Activated CD4-positive, alpha-beta T cell treated with anti-CD3 and anti-CD28 coated beads, Interleukin-10, Interleukin-2, amounts not matched to agents 100 ng/mL and 50 ng/mL, durations not matched to agents 16 hours and 8 hours (primary cell): ENCODE measurements at regions not wholly inside any gene's neighbourhood (a gene's known extent, or its start where the extent isn't known, plus 50 kb on each side); places are given as distances from the start of the nearest gene placed in this dataset.

Source experiments
- DNase-seq: peaks from one replicate; pipeline ENCODE4 v3.0.0-alpha.2; 2020

- DNase-seq: no peak
These were observed 706.5 kb upstream of the UBE2E2 start for GRCh38 chr3:22496641-22497040.

- DNase-seq: no peak
These were observed 696.3 kb upstream of the UBE2E2 start for GRCh38 chr3:22506871-22507270.

GRCh38 chr3:22507709-22508108 lies 695.4 kb upstream of the UBE2E2 start:
- no peak for DNase-seq

- no peak for DNase-seq
These were observed 679.2 kb upstream of the UBE2E2 start for GRCh38 chr3:22523925-22524324.

GRCh38 chr3:22526266-22526837 lies 676.8 kb upstream of the UBE2E2 start:
- no peak for DNase-seq

- no peak for DNase-seq
These were observed 666.6 kb upstream of the UBE2E2 start for GRCh38 chr3:22536541-22536940.

GRCh38 chr3:22537560-22537959 lies 665.6 kb upstream of the UBE2E2 start:
- DNase-seq: no peak

GRCh38 chr3:22542311-22542710 lies 660.8 kb upstream of the UBE2E2 start:
- no peak for DNase-seq

- DNase-seq: no peak
These were observed 647.2 kb upstream of the UBE2E2 start for GRCh38 chr3:22555753-22556435.

GRCh38 chr3:22565393-22565792 lies 637.7 kb upstream of the UBE2E2 start:
- DNase-seq: no peak

- no peak for DNase-seq
These were observed 634.8 kb upstream of the UBE2E2 start for GRCh38 chr3:22568285-22568684.

GRCh38 chr3:22569570-22569969 lies 633.6 kb upstream of the UBE2E2 start:
- no peak for DNase-seq

- no peak for DNase-seq
These were observed 622.1 kb upstream of the UBE2E2 start for GRCh38 chr3:22581007-22581406.

GRCh38 chr3:22582266-22582665 lies 620.9 kb upstream of the UBE2E2 start:
- no peak for DNase-seq

- DNase-seq: no peak
These were observed 617.6 kb upstream of the UBE2E2 start for GRCh38 chr3:22585504-22585903.

- DNase-seq: no peak
These were observed 617.2 kb upstream of the UBE2E2 start for GRCh38 chr3:22585911-22586310.

GRCh38 chr3:22587446-22587845 lies 615.7 kb upstream of the UBE2E2 start:
- no peak for DNase-seq

- no peak for DNase-seq
These were observed 609.5 kb upstream of the UBE2E2 start for GRCh38 chr3:22593638-22594037.

- DNase-seq: no peak
These were observed 608.1 kb upstream of the UBE2E2 start for GRCh38 chr3:22594990-22595389.

GRCh38 chr3:22606461-22606860 lies 596.7 kb upstream of the UBE2E2 start:
- no peak for DNase-seq

- no peak for DNase-seq
These were observed 596.2 kb upstream of the UBE2E2 start for GRCh38 chr3:22606938-22607337.

GRCh38 chr3:22608093-22608492 lies 595.0 kb upstream of the UBE2E2 start:
- DNase-seq: no peak

GRCh38 chr3:22608721-22609120 lies 594.4 kb upstream of the UBE2E2 start:
- no peak for DNase-seq

- no peak for DNase-seq
These were observed 594.0 kb upstream of the UBE2E2 start for GRCh38 chr3:22609139-22609538.

- DNase-seq: no peak
These were observed 590.2 kb upstream of the UBE2E2 start for GRCh38 chr3:22612927-22613326.
